AG04449 (cell line): ENCODE measurements at regions not wholly inside any gene's neighbourhood (a gene's known extent, or its start where the extent isn't known, plus 50 kb on each side); places are given as distances from the start of the nearest gene placed in this dataset.
"Not testable (repeated sequence)": the region's sequence is repeated elsewhere in the genome, so short reads cannot be mapped to it uniquely, and the experiment has no call there.

Source experiments
- CTCF ChIA-PET: fragments of 350-600 bp; formaldehyde crosslinking; extraction: SDS; loops from one replicate; lab custom pipeline; 2021; ENCODE audit warnings: antibody characterized with exemption; lab: Yijun Ruan, JAX
- POLR2A ChIA-PET: fragments of 400-600, 350-600 bp; formaldehyde crosslinking; extraction: SDS; loops from one replicate; lab custom pipeline; 2020; ENCODE audit warnings: antibody characterized with exemption, inconsistent platforms; lab: Yijun Ruan, JAX
- DNase-seq: peaks from one replicate; pipeline ENCODE4 v3.0.0-alpha.2; 2010; ENCODE audit warnings: low read depth, low spot score
- H3K4me3 ChIP-seq: 2 replicates; pipeline ENCODE4 v1.5.1; 2011; ENCODE audit warnings: low read depth, mild to moderate bottlenecking, control low read depth, low read length
- TF ChIP-seq, protein P1 (sequence below): IDR thresholded peaks from one replicate; pipeline ENCODE4 v1.5.1; 2011; ENCODE audit warnings: mild to moderate bottlenecking, moderate library complexity, low read length, control low read depth, inconsistent platforms; ENCODE audit not compliant: insufficient read depth; ENCODE audit errors: missing control alignments

DNA sequence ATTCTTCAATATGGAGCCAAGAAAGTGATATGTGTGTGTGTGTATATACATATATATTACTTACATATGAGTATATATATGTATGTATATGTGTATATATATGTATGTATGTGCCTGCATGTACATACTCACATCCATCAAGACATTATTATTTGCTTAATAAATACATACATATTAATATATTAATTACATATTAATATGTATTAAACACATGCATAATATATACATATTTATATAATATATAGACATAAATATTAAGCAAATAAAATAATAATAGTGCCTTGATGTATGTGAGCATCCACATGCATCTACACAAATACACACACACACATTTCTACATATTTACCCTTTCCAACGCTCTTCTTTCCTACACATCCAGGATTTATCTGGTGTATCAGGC is 88.7 kb upstream of the KCNMA1 start:
- TF ChIP-seq, protein P1, sequence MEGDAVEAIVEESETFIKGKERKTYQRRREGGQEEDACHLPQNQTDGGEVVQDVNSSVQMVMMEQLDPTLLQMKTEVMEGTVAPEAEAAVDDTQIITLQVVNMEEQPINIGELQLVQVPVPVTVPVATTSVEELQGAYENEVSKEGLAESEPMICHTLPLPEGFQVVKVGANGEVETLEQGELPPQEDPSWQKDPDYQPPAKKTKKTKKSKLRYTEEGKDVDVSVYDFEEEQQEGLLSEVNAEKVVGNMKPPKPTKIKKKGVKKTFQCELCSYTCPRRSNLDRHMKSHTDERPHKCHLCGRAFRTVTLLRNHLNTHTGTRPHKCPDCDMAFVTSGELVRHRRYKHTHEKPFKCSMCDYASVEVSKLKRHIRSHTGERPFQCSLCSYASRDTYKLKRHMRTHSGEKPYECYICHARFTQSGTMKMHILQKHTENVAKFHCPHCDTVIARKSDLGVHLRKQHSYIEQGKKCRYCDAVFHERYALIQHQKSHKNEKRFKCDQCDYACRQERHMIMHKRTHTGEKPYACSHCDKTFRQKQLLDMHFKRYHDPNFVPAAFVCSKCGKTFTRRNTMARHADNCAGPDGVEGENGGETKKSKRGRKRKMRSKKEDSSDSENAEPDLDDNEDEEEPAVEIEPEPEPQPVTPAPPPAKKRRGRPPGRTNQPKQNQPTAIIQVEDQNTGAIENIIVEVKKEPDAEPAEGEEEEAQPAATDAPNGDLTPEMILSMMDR: no peak
- no peak overlapping the region for H3K4me3 ChIP-seq
- POLR2A ChIA-PET: no interaction called here
- CTCF ChIA-PET: interaction anchor here (1.3 to 1.7 kb wide), 2 partner anchors 15 to 30 kb away, joined by 3 to 5 read pairs; no protein-coding TSS in a partner anchor
- DNase-seq: no peak

GRCh38 chr10:77724820-77725219 is 87.2 kb upstream of the KCNMA1 start:
- ChIA-PET CTCF (interaction anchor here (0.9 to 3.4 kb wide), 2 partner anchors 12 to 32 kb away, joined by 5 to 44 read pairs; no protein-coding TSS in a partner anchor), POLR2A (no interaction called here)
- DNase-seq: no peak
- no peak overlapping the region for H3K4me3 ChIP-seq
- TF ChIP-seq, protein P1: no peak

DNA sequence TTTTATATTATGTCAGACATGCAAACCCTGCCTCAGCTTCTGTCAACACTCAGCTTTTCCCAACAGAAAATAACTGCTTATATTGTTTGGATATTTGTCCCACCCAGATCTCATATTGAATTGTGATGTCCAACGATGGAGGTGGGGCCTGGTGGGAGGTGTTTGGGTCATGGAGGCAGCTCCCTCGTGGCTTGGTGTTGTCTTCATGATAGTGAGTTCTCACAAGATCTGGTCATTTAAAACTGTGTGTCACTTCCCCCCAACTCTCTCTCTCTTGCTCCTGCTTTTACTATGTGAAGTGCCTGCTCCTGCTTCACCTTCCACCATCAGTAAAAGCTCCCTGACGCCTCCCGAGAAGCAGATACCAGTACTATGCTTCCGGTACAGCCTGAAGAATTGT is 85.8 kb upstream of the KCNMA1 start:
- POLR2A ChIA-PET: no interaction called here
- H3K4me3 ChIP-seq: no peak overlapping the region
- CTCF ChIA-PET: interaction anchor here (0.8 to 3.4 kb wide), 9 partner anchors 9 to 550 kb away, joined by 3 to 44 read pairs (median 5); no protein-coding TSS in a partner anchor
- TF ChIP-seq, protein P1: no peak
- no peak for DNase-seq

GRCh38 chr10:77722956-77723355 is 85.3 kb upstream of the KCNMA1 start:
- CTCF ChIA-PET: interaction anchor here (0.8 to 3.4 kb wide), 9 partner anchors 9 to 549 kb away, joined by 3 to 44 read pairs (median 5); no protein-coding TSS in a partner anchor
- DNase-seq: peak; percentile 37
- POLR2A ChIA-PET: not testable (repeated sequence)

GRCh38 chr10:77721815-77722214 is 84.2 kb upstream of the KCNMA1 start:
- ChIA-PET CTCF (interaction anchor here (0.8 to 3.4 kb wide), 5 partner anchors 9 to 556 kb away, joined by 3 to 44 read pairs (median 5); no protein-coding TSS in a partner anchor), POLR2A (no interaction called here)
- H3K4me3 ChIP-seq: no peak overlapping the region
- TF ChIP-seq, protein P1: no peak
- DNase-seq: no peak

More at GRCh38 chr10:77722956-77723355, 85.3 kb upstream of the KCNMA1 start:
- H3K4me3 ChIP-seq: not testable (repeated sequence)

GRCh38 chr10:77718957-77719356 is 81.3 kb upstream of the KCNMA1 start:
- no peak overlapping the region for H3K4me3 ChIP-seq
- POLR2A ChIA-PET: no interaction called here
- no peak for DNase-seq
- TF ChIP-seq, protein P1: no peak
- CTCF ChIA-PET: interaction anchor here (0.7 to 7.5 kb wide), 19 partner anchors 7 to 550 kb away, joined by 3 to 83 read pairs (median 7); no protein-coding TSS in a partner anchor

DNA sequence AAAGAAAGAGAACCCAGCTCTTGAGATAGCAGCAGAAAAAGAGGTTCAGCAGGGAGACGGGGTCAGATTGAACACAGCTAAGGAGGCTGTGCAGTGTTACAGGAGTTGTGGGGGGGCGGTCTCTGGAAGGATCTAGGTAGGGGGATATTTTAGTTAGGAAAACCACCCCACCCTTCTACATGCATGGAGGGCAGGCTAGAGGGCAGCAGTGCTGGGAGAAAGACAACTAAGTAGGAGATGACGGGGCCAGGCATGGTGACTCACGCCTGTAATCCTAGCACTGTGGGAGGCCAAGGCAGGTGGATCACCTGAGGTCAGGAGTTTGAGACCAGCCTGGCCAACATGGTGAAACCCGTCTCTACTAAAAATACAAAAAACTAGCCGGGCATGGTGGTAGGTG is 80.7 kb upstream of the KCNMA1 start:
- POLR2A ChIA-PET: not testable (repeated sequence)
- CTCF ChIA-PET: interaction anchor here (0.6 to 7.5 kb wide), 12 partner anchors 11 to 545 kb away, joined by 3 to 83 read pairs (median 6); no protein-coding TSS in a partner anchor

More for the DNA sequence above, 80.7 kb upstream of the KCNMA1 start:
- DNase-seq, H3K4me3 ChIP-seq: not testable (repeated sequence)
